Upper lobe of right lung (tissue), 1 donor: ENCODE measurements at regions not wholly inside any gene's neighbourhood (a gene's known extent, or its start where the extent isn't known, plus 50 kb on each side); places are given as distances from the start of the nearest gene placed in this dataset.
"Not testable (repeated sequence)": the region's sequence is repeated elsewhere in the genome, so short reads cannot be mapped to it uniquely, and the experiment has no call there.

ENCODE experiments used
- ATAC-seq: fragments of 200-7000 bp; cut with Tn5 transposase; one replicate; pipeline ENCODE4 v1.9.1; 2020; ENCODE audit warnings: mild to moderate bottlenecking, moderate library complexity
- DNase-seq: peaks from one replicate; pipeline ENCODE4 v3.0.0-alpha.2; 2020
- H3K27ac ChIP-seq: fragments of 200-600 bp; one replicate; pipeline ENCODE4 v1.8.0; 2022
- H3K27me3 ChIP-seq: fragments of 200-600 bp; one replicate; pipeline ENCODE4 v1.8.0; 2022; ENCODE audit warnings: mild to moderate bottlenecking
- H3K36me3 ChIP-seq: fragments of 200-600 bp; one replicate; pipeline ENCODE4 v1.8.0; 2022
- H3K4me1 ChIP-seq: fragments of 200-600 bp; one replicate; pipeline ENCODE4 v1.8.0; 2022
- H3K4me3 ChIP-seq: fragments of 200-600 bp; one replicate; pipeline ENCODE4 v1.8.0; 2022; ENCODE audit warnings: mild to moderate bottlenecking
- H3K9me3 ChIP-seq: fragments of 200-600 bp; one replicate; pipeline ENCODE4 v1.8.0; 2022
- intact Hi-C: fragments of 100-400 bp; cut with DNase I; formaldehyde crosslinking; loops from one replicate; pipeline ENCODE4 v1.11.0; 2022
- TF ChIP-seq, protein P1 (sequence below): fragments of 200-600 bp; IDR thresholded peaks from one replicate; pipeline ENCODE4 v1.8.0; 2022; ENCODE audit warnings: antibody characterized with exemption
- donor health status: DM: no; HTN: yes; CAD: no; lungs with severe emphysema.

DNA sequence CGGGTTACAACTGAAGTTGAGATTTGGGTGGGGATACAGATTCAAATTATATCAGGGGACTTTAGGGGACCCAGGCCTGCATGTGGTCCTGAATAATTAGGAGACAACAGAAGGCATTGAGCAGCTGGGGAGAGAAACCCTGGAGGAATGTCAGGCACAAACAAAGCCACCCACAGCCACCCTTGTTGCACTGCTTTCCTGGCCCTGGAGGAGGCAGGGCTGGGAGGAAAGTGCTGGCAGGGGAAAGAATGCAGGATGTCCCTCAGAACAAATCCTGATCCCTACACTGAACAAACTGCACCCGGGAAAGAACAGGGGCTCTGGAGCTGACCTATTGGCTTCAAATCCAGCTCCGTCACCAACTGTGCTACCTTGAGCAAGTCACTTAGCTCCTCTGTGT lies 214.1 kb upstream of the ATP6AP2 start:
- ATAC-seq: no peak
- intact Hi-C loops: no loop called here
- no peak overlapping the region for H3K4me3 ChIP-seq
- H3K9me3 ChIP-seq: no peaks in the 10 kb centered on the region
- H3K36me3 ChIP-seq: no peaks in the 10 kb centered on the region
- H3K27me3 ChIP-seq: no peaks in the 10 kb centered on the region
- TF ChIP-seq, protein P1, sequence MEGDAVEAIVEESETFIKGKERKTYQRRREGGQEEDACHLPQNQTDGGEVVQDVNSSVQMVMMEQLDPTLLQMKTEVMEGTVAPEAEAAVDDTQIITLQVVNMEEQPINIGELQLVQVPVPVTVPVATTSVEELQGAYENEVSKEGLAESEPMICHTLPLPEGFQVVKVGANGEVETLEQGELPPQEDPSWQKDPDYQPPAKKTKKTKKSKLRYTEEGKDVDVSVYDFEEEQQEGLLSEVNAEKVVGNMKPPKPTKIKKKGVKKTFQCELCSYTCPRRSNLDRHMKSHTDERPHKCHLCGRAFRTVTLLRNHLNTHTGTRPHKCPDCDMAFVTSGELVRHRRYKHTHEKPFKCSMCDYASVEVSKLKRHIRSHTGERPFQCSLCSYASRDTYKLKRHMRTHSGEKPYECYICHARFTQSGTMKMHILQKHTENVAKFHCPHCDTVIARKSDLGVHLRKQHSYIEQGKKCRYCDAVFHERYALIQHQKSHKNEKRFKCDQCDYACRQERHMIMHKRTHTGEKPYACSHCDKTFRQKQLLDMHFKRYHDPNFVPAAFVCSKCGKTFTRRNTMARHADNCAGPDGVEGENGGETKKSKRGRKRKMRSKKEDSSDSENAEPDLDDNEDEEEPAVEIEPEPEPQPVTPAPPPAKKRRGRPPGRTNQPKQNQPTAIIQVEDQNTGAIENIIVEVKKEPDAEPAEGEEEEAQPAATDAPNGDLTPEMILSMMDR: no peak
- no peaks in the 10 kb centered on the region for H3K4me1 ChIP-seq
- H3K27ac ChIP-seq: no peak overlapping the region
- no peak for DNase-seq

DNA sequence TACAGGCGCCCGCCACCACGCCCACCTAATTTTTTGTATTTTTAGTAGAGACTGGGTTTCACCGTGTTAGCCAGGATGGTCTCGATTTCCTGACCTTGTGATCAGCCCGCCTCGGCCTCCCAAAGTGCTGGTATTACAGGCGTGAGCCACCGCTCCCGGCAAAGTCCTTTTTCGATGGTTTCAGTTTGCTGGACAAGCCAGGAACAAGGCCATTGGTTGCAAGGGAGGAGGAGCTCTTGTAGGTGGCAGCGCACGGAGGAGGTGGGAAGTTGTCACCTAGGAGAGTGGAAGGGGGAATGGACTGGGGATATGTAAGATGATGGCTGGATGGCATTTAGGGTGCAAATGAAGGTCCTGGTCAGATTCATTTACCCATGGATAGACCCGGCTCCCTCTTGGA lies 218.5 kb upstream of the ATP6AP2 start:
- H3K4me1 ChIP-seq, H3K27ac ChIP-seq, H3K9me3 ChIP-seq, ATAC-seq, DNase-seq, intact Hi-C loops, H3K27me3 ChIP-seq, H3K36me3 ChIP-seq, H3K4me3 ChIP-seq: not testable (repeated sequence)

DNA sequence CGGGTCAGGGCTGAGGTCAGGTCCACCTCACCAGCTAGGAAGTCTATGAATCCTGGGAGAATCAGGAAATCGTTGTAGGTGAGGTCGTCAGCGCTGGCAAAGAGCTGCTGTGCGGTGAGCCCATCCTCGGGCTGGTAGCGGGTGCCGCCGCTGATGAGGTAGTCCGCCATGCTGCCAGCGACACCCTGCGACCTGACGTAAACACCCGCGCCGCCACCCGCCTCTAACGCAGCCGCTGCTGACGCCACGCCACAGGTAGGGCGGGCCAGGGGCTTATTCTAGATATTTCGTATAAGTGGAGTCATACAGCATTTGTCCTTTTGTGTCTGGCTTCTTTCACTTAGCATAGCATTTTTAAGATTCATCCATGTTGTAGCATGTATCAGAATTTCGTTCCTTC lies 220.2 kb upstream of the ATP6AP2 start:
- DNase-seq (no peak), ATAC-seq (no peak)
- no peaks in the 10 kb centered on the region for H3K36me3 ChIP-seq
- intact Hi-C loops: no loop called here
- no peak overlapping the region for H3K4me3 ChIP-seq
- H3K9me3 ChIP-seq: no peaks in the 10 kb centered on the region
- no peak overlapping the region for H3K27ac ChIP-seq
- TF ChIP-seq, protein P1: no peak
- H3K27me3 ChIP-seq: no peaks in the 10 kb centered on the region
- H3K4me1 ChIP-seq: no peaks in the 10 kb centered on the region

DNA sequence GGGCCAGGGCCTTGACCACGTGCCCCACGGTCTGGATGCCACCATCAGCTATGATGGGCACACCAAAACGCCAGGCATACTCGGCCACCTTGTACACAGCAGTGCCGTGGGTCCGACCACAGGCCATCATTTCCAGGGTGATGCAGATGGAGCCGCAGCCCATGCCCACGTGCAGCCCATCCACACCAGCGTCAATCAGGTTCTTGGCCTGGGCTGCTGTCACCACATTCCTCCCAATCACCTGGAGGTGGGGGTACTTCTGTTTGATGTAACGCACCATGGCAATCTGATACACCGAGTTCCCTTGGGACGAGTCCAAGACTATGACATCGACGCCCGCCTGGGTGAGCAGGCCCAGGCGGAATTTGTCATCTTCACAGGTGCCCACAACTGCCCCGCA lies 221.2 kb upstream of the ATP6AP2 start:
- H3K4me3 ChIP-seq: no peak overlapping the region
- TF ChIP-seq, protein P1: no peak

DNA sequence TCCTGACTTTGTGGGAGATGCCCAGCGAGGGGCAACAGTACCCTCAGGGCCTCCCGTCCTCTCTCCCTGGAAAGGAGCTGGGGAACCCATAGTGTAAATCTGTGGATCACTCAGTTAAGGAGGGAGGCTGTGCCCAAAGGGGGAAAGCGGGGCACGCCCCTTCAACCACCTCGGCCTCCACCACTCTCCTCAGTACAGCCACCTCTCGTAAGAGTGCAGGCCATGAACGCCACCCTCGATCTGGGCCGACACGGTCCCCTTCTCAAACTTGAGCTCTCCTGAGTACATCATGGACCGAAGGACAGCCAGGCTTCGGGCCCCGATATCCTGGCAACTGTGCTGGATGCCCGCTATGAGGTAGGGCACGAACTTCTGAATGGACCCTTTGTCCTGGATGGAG lies 221.8 kb upstream of the ATP6AP2 start:
- ATAC-seq: no peak
- TF ChIP-seq, protein P1: no peak
- no peak for DNase-seq
- Histone ChIP-seq H3K36me3 (no peaks in the 10 kb centered on the region), H3K9me3 (no peaks in the 10 kb centered on the region), H3K27me3 (no peaks in the 10 kb centered on the region), H3K4me1 (no peaks in the 10 kb centered on the region), H3K4me3 (no peak overlapping the region), H3K27ac (no peak overlapping the region)
- intact Hi-C loops: no loop called here

More for the DNA sequence above, 221.2 kb upstream of the ATP6AP2 start:
- no peaks in the 10 kb centered on the region for H3K36me3 ChIP-seq
- no peaks in the 10 kb centered on the region for H3K9me3 ChIP-seq
- H3K4me1 ChIP-seq: no peaks in the 10 kb centered on the region
- intact Hi-C loops: no loop called here
- no peaks in the 10 kb centered on the region for H3K27me3 ChIP-seq
- DNase-seq (no peak), ATAC-seq (no peak)
- no peak overlapping the region for H3K27ac ChIP-seq

DNA sequence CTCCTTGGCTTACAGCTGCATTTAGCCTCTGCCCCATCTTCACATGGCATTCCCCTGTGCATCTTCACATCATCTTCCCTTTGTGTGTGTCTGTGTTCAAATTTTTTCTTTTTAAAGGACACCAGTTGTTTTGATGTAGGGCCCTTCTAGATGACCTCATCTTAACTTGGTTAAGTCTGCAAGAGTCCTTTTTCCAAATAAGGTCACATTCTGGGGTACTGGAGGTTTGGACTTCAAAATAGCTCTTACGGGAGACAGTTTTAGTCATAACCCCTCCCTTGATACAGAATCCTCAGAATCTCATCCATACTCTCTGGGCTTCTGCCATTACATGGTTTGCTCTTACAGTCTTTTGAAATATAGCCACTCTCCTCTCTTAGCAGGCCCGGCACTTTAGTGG lies 231.5 kb upstream of the ATP6AP2 start:
- H3K4me1 ChIP-seq: no peaks in the 10 kb centered on the region
- no peak for ATAC-seq
- intact Hi-C loops: no loop called here

More for the DNA sequence above, 231.5 kb upstream of the ATP6AP2 start:
- no peak for DNase-seq
- TF ChIP-seq, protein P1: no peak
- Histone ChIP-seq H3K9me3 (no peaks in the 10 kb centered on the region), H3K36me3 (no peaks in the 10 kb centered on the region), H3K27ac (no peak overlapping the region), H3K27me3 (no peaks in the 10 kb centered on the region), H3K4me3 (no peak overlapping the region)
